OCI-LY3 (cell line): ENCODE measurements at regions not wholly inside any gene's neighbourhood (a gene's known extent, or its start where the extent isn't known, plus 50 kb on each side); places are given as distances from the start of the nearest gene placed in this dataset.

Experiments used
- EZH2phosphoT487 ChIP-seq: fragments of 200-600 bp; shearing (Covaris generic); IDR thresholded peaks from 2 replicates; pipeline ENCODE4 v1.6.1; 2018; ENCODE audit warnings: antibody characterized with exemption, mixed run types, low read depth
- TF ChIP-seq, protein P1 (sequence below): fragments of 200-600, 300-600 bp; sonication (generic); IDR thresholded peaks from 2 replicates; pipeline ENCODE4 v1.5.1; 2014; ENCODE audit warnings: antibody characterized with exemption, low read length, low read depth

GRCh38 chr13:79946556-79946955, 394.4 kb downstream of the SPRY2 start:
- TF ChIP-seq, protein P1, sequence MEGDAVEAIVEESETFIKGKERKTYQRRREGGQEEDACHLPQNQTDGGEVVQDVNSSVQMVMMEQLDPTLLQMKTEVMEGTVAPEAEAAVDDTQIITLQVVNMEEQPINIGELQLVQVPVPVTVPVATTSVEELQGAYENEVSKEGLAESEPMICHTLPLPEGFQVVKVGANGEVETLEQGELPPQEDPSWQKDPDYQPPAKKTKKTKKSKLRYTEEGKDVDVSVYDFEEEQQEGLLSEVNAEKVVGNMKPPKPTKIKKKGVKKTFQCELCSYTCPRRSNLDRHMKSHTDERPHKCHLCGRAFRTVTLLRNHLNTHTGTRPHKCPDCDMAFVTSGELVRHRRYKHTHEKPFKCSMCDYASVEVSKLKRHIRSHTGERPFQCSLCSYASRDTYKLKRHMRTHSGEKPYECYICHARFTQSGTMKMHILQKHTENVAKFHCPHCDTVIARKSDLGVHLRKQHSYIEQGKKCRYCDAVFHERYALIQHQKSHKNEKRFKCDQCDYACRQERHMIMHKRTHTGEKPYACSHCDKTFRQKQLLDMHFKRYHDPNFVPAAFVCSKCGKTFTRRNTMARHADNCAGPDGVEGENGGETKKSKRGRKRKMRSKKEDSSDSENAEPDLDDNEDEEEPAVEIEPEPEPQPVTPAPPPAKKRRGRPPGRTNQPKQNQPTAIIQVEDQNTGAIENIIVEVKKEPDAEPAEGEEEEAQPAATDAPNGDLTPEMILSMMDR, result no peak
- no peak for TF ChIP-seq EZH2phosphoT487
